ENCODE measurements at regions not wholly inside any gene's neighbourhood (a gene's known extent, or its start where the extent isn't known, plus 50 kb on each side); places are given as distances from the start of the nearest gene placed in this dataset.

- no peak overlapping the region for H3K4me3 ChIP-seq (ENCODE audit: low read depth, low read length)
- H3K9me3 ChIP-seq (ENCODE audit: insufficient read depth, low read depth, low read length) = no peaks in the 10 kb centered on the region
- no peaks in the 10 kb centered on the region for H3K79me2 ChIP-seq (ENCODE audit: control insufficient read depth, insufficient read depth, low read length, poor library complexity)
- H3K27ac ChIP-seq (ENCODE audit: low read depth, low read length) = no peak overlapping the region
- H2AFZ ChIP-seq (ENCODE audit: insufficient read depth, low read length, poor library complexity) = no peak overlapping the region
- H3K36me3 ChIP-seq (ENCODE audit: control insufficient read depth in 1 of 2, insufficient read depth in 2 of 2, low read length in 2 of 2) = no peaks in the 10 kb centered on the region
- no peak overlapping the region for H4K91ac ChIP-seq (ENCODE audit: low read depth, low read length)
- no CpG with 5 or more reads among the region's 3 CpGs for WGBS (ENCODE audit: extremely low coverage, insufficient coverage, insufficient read length)
- no peak overlapping the region for H2BK120ac ChIP-seq (ENCODE audit: insufficient read depth, low read length, poor library complexity)
- no peak overlapping the region for H3K9ac ChIP-seq (ENCODE audit: low read length)
- H3K4me2 ChIP-seq (ENCODE audit: low read length) = no peak overlapping the region
- no peak overlapping the region for H3K14ac ChIP-seq (ENCODE audit: low read length)
- H3K18ac ChIP-seq (ENCODE audit: low read length) = no peak overlapping the region
- H4K12ac ChIP-seq (ENCODE audit: low read depth, low read length) = no peak overlapping the region
- no peak overlapping the region for H2BK12ac ChIP-seq (ENCODE audit: low read length)
- H4K8ac ChIP-seq (ENCODE audit: low read depth, low read length) = no peak overlapping the region
- H2BK5ac ChIP-seq (ENCODE audit: low read depth, low read length, poor library complexity) = no peak overlapping the region
- H3K23ac ChIP-seq (ENCODE audit: low read length) = no peak overlapping the region
- no peaks in the 10 kb centered on the region for H3K4me1 ChIP-seq (ENCODE audit: control insufficient read depth in 1 of 2, insufficient read depth in 2 of 2, low read length in 2 of 2)
- H3K79me1 ChIP-seq (ENCODE audit: low read length) = no peaks in the 10 kb centered on the region
- no peak overlapping the region for H3K4ac ChIP-seq (ENCODE audit: low read depth, low read length)
- DNase-seq = no peak
- H3K27me3 ChIP-seq (ENCODE audit: insufficient read depth, low read length) = no peaks in the 10 kb centered on the region
- H2AK5ac ChIP-seq (ENCODE audit: low read length) = no peak overlapping the region
Observed at GRCh38 chr18:44245019-44245418, 435.7 kb upstream of the SETBP1 start.

- Histone ChIP-seq H3K27ac (ENCODE audit: low read depth, low read length) (no peak overlapping the region), H4K91ac (ENCODE audit: low read depth, low read length) (no peak overlapping the region), H3K14ac (ENCODE audit: low read length) (no peak overlapping the region), H2AK5ac (ENCODE audit: low read length) (no peak overlapping the region), H4K12ac (ENCODE audit: low read depth, low read length) (no peak overlapping the region), H3K23ac (ENCODE audit: low read length) (no peak overlapping the region), H3K18ac (ENCODE audit: low read length) (no peak overlapping the region), H2BK120ac (ENCODE audit: insufficient read depth, low read length, poor library complexity) (no peak overlapping the region), H3K4me1 (ENCODE audit: control insufficient read depth in 1 of 2, insufficient read depth in 2 of 2, low read length in 2 of 2) (no peaks in the 10 kb centered on the region), H3K9me3 (ENCODE audit: insufficient read depth, low read depth, low read length) (no peaks in the 10 kb centered on the region), H3K4ac (ENCODE audit: low read depth, low read length) (no peak overlapping the region), H3K4me3 (ENCODE audit: low read depth, low read length) (no peak overlapping the region), H2BK5ac (ENCODE audit: low read depth, low read length, poor library complexity) (no peak overlapping the region), H4K8ac (ENCODE audit: low read depth, low read length) (no peak overlapping the region), H3K79me2 (ENCODE audit: control insufficient read depth, insufficient read depth, low read length, poor library complexity) (no peaks in the 10 kb centered on the region), H3K36me3 (ENCODE audit: control insufficient read depth in 1 of 2, insufficient read depth in 2 of 2, low read length in 2 of 2) (no peaks in the 10 kb centered on the region), H3K4me2 (ENCODE audit: low read length) (no peak overlapping the region), H2BK12ac (ENCODE audit: low read length) (no peak overlapping the region), H3K79me1 (ENCODE audit: low read length) (no peaks in the 10 kb centered on the region), H2AFZ (ENCODE audit: insufficient read depth, low read length, poor library complexity) (no peak overlapping the region), H3K27me3 (ENCODE audit: insufficient read depth, low read length) (no peaks in the 10 kb centered on the region), H3K9ac (ENCODE audit: low read length) (no peak overlapping the region)
- no peak for DNase-seq
- no CpG with 5 or more reads among the region's 2 CpGs for WGBS (ENCODE audit: extremely low coverage, insufficient coverage, insufficient read length)
Observed at GRCh38 chr18:44246001-44246400, 434.7 kb upstream of the SETBP1 start.

- Histone ChIP-seq H2BK12ac (ENCODE audit: low read length) (no peak overlapping the region), H3K4me1 (ENCODE audit: control insufficient read depth in 1 of 2, insufficient read depth in 2 of 2, low read length in 2 of 2) (no peaks in the 10 kb centered on the region), H2BK5ac (ENCODE audit: low read depth, low read length, poor library complexity) (no peak overlapping the region), H3K4ac (ENCODE audit: low read depth, low read length) (no peak overlapping the region), H3K9me3 (ENCODE audit: insufficient read depth, low read depth, low read length) (no peaks in the 10 kb centered on the region), H3K18ac (ENCODE audit: low read length) (no peak overlapping the region), H4K12ac (ENCODE audit: low read depth, low read length) (no peak overlapping the region), H3K79me1 (ENCODE audit: low read length) (no peaks in the 10 kb centered on the region), H3K36me3 (ENCODE audit: control insufficient read depth in 1 of 2, insufficient read depth in 2 of 2, low read length in 2 of 2) (peaks cover 0 to 2% of the 10 kb centered on the region in 2 experiments), H4K8ac (ENCODE audit: low read depth, low read length) (no peak overlapping the region), H3K27ac (ENCODE audit: low read depth, low read length) (no peak overlapping the region), H3K4me2 (ENCODE audit: low read length) (no peak overlapping the region), H3K27me3 (ENCODE audit: insufficient read depth, low read length) (no peaks in the 10 kb centered on the region), H3K4me3 (ENCODE audit: low read depth, low read length) (no peak overlapping the region), H2AFZ (ENCODE audit: insufficient read depth, low read length, poor library complexity) (no peak overlapping the region), H4K91ac (ENCODE audit: low read depth, low read length) (no peak overlapping the region), H2AK5ac (ENCODE audit: low read length) (no peak overlapping the region), H3K14ac (ENCODE audit: low read length) (no peak overlapping the region), H3K23ac (ENCODE audit: low read length) (no peak overlapping the region), H2BK120ac (ENCODE audit: insufficient read depth, low read length, poor library complexity) (no peak overlapping the region), H3K9ac (ENCODE audit: low read length) (peak overlapping the region; percentile 55), H3K79me2 (ENCODE audit: control insufficient read depth, insufficient read depth, low read length, poor library complexity) (no peaks in the 10 kb centered on the region)
- no peak for DNase-seq
Observed at GRCh38 chr18:44258086-44258485, 422.6 kb upstream of the SETBP1 start.

GRCh38 chr18:44258576-44258975 is 422.1 kb upstream of the SETBP1 start:
- Histone ChIP-seq H3K9ac (ENCODE audit: low read length) (no peak overlapping the region), H2AFZ (ENCODE audit: insufficient read depth, low read length, poor library complexity) (no peak overlapping the region), H2AK5ac (ENCODE audit: low read length) (no peak overlapping the region), H2BK5ac (ENCODE audit: low read depth, low read length, poor library complexity) (no peak overlapping the region), H3K4ac (ENCODE audit: low read depth, low read length) (no peak overlapping the region), H3K4me1 (ENCODE audit: control insufficient read depth in 1 of 2, insufficient read depth in 2 of 2, low read length in 2 of 2) (no peaks in the 10 kb centered on the region), H2BK12ac (ENCODE audit: low read length) (no peak overlapping the region), H3K4me3 (ENCODE audit: low read depth, low read length) (no peak overlapping the region), H3K79me2 (ENCODE audit: control insufficient read depth, insufficient read depth, low read length, poor library complexity) (no peaks in the 10 kb centered on the region), H3K27ac (ENCODE audit: low read depth, low read length) (no peak overlapping the region), H4K8ac (ENCODE audit: low read depth, low read length) (no peak overlapping the region), H4K91ac (ENCODE audit: low read depth, low read length) (no peak overlapping the region), H3K27me3 (ENCODE audit: insufficient read depth, low read length) (no peaks in the 10 kb centered on the region), H3K79me1 (ENCODE audit: low read length) (no peaks in the 10 kb centered on the region), H3K23ac (ENCODE audit: low read length) (no peak overlapping the region), H3K14ac (ENCODE audit: low read length) (no peak overlapping the region), H2BK120ac (ENCODE audit: insufficient read depth, low read length, poor library complexity) (no peak overlapping the region), H3K9me3 (ENCODE audit: insufficient read depth, low read depth, low read length) (no peaks in the 10 kb centered on the region), H3K18ac (ENCODE audit: low read length) (no peak overlapping the region), H4K12ac (ENCODE audit: low read depth, low read length) (no peak overlapping the region), H3K4me2 (ENCODE audit: low read length) (no peak overlapping the region), H3K36me3 (ENCODE audit: control insufficient read depth in 1 of 2, insufficient read depth in 2 of 2, low read length in 2 of 2) (peaks cover 0 to 2% of the 10 kb centered on the region in 2 experiments)
- no peak for DNase-seq

- H3K4me3 ChIP-seq (ENCODE audit: low read depth, low read length) = no peak overlapping the region
- no peak overlapping the region for H3K23ac ChIP-seq (ENCODE audit: low read length)
- H3K4me1 ChIP-seq (ENCODE audit: control insufficient read depth in 1 of 2, insufficient read depth in 2 of 2, low read length in 2 of 2) = no peaks in the 10 kb centered on the region
- H3K36me3 ChIP-seq (ENCODE audit: control insufficient read depth in 1 of 2, insufficient read depth in 2 of 2, low read length in 2 of 2) = peaks cover 0 to 2% of the 10 kb centered on the region in 2 experiments
- H4K8ac ChIP-seq (ENCODE audit: low read depth, low read length) = no peak overlapping the region
- WGBS (ENCODE audit: extremely low coverage, insufficient coverage, insufficient read length) = no CpG with 5 or more reads among the region's 3 CpGs
- H4K91ac ChIP-seq (ENCODE audit: low read depth, low read length) = no peak overlapping the region
- no peaks in the 10 kb centered on the region for H3K9me3 ChIP-seq (ENCODE audit: insufficient read depth, low read depth, low read length)
- H2AK5ac ChIP-seq (ENCODE audit: low read length) = no peak overlapping the region
- no peak overlapping the region for H3K4ac ChIP-seq (ENCODE audit: low read depth, low read length)
- no peak overlapping the region for H3K14ac ChIP-seq (ENCODE audit: low read length)
- no peak overlapping the region for H2BK5ac ChIP-seq (ENCODE audit: low read depth, low read length, poor library complexity)
- H3K18ac ChIP-seq (ENCODE audit: low read length) = no peak overlapping the region
- no peak overlapping the region for H3K4me2 ChIP-seq (ENCODE audit: low read length)
- H2AFZ ChIP-seq (ENCODE audit: insufficient read depth, low read length, poor library complexity) = no peak overlapping the region
- no peaks in the 10 kb centered on the region for H3K27me3 ChIP-seq (ENCODE audit: insufficient read depth, low read length)
- H2BK120ac ChIP-seq (ENCODE audit: insufficient read depth, low read length, poor library complexity) = no peak overlapping the region
- no peak overlapping the region for H2BK12ac ChIP-seq (ENCODE audit: low read length)
- DNase-seq = no peak
- no peak overlapping the region for H4K12ac ChIP-seq (ENCODE audit: low read depth, low read length)
- H3K27ac ChIP-seq (ENCODE audit: low read depth, low read length) = no peak overlapping the region
- no peaks in the 10 kb centered on the region for H3K79me1 ChIP-seq (ENCODE audit: low read length)
- no peak overlapping the region for H3K9ac ChIP-seq (ENCODE audit: low read length)
- no peaks in the 10 kb centered on the region for H3K79me2 ChIP-seq (ENCODE audit: control insufficient read depth, insufficient read depth, low read length, poor library complexity)
Observed at GRCh38 chr18:44259610-44260009, 421.1 kb upstream of the SETBP1 start.

Data from trophoblast cell (in vitro differentiated cells and primary cell).